Retinal pigment epithelial cell (primary cell): ENCODE measurements at regions not wholly inside any gene's neighbourhood (a gene's known extent, or its start where the extent isn't known, plus 50 kb on each side); places are given as distances from the start of the nearest gene placed in this dataset.
"Not testable (repeated sequence)": the region's sequence is repeated elsewhere in the genome, so short reads cannot be mapped to it uniquely, and the experiment has no call there.

Experiments
- DNase-seq: peaks from one replicate; pipeline ENCODE4 v3.0.0-alpha.2; 2010; ENCODE audit warnings: low read depth
- H3K4me3 ChIP-seq: 2 replicates; pipeline ENCODE4 v1.5.1; 2011; ENCODE audit warnings: mild to moderate bottlenecking, low read length, control low read depth, moderate library complexity
- TF ChIP-seq, protein P1 (sequence below): conservative IDR thresholded peaks from 2 replicates; pipeline ENCODE4 v1.5.1; 2011; ENCODE audit warnings: low read depth, low read length, control low read depth, inconsistent platforms

DNA sequence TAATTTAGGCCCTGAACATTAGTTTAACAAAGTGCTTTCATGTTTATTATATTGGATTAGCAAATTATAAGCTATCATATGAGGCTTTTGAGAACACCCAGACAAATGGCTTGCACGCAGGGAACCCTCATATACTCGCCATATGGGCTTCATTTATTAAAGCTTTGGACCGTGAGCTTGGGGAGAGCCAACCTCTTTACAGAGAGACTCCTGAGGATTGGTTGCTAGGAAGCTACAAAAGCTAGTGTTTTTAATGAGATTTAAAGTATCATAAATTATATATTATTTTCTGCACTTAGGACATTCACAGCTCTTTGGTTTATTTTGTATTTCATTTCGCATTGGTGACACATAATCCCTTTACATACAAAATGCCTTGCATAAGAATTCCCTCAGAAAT is 193.8 kb upstream of the TOX3 start:
- DNase-seq, result no peak
- H3K4me3 ChIP-seq, result no peak overlapping the region
- TF ChIP-seq, protein P1, sequence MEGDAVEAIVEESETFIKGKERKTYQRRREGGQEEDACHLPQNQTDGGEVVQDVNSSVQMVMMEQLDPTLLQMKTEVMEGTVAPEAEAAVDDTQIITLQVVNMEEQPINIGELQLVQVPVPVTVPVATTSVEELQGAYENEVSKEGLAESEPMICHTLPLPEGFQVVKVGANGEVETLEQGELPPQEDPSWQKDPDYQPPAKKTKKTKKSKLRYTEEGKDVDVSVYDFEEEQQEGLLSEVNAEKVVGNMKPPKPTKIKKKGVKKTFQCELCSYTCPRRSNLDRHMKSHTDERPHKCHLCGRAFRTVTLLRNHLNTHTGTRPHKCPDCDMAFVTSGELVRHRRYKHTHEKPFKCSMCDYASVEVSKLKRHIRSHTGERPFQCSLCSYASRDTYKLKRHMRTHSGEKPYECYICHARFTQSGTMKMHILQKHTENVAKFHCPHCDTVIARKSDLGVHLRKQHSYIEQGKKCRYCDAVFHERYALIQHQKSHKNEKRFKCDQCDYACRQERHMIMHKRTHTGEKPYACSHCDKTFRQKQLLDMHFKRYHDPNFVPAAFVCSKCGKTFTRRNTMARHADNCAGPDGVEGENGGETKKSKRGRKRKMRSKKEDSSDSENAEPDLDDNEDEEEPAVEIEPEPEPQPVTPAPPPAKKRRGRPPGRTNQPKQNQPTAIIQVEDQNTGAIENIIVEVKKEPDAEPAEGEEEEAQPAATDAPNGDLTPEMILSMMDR, result no peak

DNA sequence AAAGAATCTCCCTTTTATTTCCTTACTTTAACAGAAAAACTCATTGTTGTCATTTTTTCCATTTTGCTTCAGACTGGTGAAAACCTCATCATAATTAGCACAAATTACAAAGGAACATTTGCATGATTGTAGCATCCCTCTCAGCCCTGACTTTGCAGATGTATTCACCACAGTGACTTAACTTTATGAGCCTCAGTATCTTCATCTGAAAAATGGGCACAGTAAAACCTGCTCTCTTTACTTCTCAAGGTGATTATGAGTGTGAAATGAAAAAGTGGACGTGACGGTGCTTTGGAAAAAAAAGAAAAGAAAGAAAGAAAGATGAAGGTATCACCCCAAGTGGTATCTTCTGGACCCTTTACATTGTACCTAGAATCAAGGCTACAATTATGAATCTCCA is 193.4 kb upstream of the TOX3 start:
- no peak for DNase-seq
- no peak overlapping the region for H3K4me3 ChIP-seq
- TF ChIP-seq, protein P1, result no peak

DNA sequence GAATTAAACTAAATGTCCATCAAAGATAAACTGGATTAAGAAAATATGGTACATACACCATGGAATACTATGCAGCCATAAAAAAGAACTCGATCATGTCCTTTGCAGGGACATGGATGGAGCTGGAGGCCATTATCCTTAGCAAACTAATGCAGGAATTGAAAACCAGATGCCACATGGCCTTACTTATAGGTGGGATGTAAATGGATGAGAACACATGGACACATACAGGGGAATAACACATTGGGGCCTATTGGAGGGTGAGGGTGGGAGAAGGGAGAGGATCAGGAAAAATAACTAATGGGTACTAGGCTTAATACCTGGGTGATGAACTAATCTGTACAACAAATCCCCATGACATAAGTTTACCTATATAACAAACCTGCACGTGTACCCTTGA is 192.0 kb upstream of the TOX3 start:
- DNase-seq, H3K4me3 ChIP-seq: not testable (repeated sequence)

DNA sequence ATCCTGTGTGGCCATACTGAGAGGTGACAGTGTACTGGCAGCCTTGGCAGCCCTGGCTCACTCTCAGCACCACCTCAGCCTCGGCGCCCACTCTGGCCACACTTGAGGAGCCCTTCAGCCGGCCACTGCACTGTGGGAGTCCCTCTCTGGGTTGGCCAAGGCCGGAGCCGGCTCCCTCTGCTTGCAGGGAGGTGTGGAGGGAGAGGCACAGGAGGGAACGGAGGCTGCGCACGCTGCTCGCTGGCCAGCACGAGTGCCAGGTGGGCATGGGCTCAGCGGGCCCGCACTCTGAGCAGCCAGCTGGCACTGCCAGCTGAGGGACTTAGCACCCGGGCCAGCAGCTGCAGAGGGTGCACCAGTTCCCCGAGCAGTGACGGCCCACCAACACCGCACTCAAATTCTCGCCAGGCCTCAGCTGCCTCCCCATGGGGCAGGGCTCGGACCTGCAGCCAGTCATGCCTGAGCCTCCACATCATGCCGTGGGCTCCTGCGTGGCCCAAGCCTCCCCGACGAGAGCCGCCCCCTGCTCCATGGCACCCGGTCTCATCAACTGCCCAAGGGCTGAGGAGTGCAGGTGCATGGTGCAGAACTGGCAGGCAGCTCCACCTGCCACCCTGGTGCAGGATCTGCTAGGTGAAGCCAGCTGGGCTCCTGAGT is 184.4 kb upstream of the TOX3 start:
- no peak for DNase-seq
- TF ChIP-seq, protein P1, result no peak
- H3K4me3 ChIP-seq, result no peak overlapping the region

DNA sequence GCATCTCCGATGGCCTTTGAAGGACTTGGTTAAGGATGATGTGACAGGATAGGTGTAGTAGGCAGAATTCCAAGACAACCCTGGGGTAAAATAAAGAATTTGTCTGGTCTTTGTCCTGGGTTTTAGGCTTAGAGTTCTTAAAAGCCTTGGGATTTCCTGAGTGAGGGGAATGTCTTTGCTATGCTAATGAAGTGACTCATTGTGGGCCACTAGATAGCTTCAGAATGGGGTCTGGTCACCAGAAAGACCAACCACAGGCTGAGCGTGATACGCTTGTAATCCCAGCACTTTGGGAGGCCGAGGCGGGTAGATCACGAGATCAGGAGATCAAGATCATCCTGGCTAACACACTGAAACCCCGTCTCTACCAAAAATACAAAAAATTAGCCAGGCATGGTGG is 182.8 kb upstream of the TOX3 start:
- TF ChIP-seq, protein P1, result no peak
- H3K4me3 ChIP-seq, result no peak overlapping the region
- no peak for DNase-seq

DNA sequence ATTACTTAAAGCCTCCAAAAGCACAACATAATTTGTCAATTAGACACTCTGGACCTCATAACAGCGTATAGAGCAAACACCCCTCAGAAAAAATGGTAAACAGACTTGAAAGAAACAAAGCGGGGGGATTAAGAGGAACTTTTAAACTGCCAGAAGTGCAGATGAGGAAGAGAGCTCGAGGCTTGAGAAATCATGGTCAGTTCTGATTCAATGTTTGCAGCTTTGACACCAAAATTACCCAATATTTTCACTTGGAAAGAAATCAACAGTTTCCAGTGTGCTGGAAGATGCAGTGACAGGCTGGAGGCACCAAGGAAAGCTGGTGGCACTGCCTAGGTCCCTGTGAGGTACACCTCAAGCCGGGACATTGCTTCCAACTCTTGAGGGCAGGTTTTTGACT is 180.9 kb upstream of the TOX3 start:
- TF ChIP-seq, protein P1, result no peak
- no peak for DNase-seq
- no peak overlapping the region for H3K4me3 ChIP-seq

DNA sequence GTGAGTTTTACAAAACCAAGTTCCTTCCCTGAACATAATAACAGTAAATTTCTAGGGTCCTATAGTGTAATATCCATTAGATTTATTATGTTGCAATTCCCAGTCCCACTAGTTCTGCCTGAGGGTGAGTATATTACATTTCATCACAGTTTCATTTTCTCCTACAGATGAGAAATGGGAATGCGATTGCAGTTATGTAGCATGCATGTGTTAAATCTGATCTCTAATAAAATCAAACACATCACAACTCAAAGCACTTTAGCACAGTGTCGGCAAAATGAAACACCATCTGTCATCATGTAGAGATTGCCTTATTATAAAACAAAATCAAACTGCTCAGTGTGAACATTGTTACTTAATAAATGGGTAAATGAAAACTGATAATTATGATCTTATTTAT is 180.5 kb upstream of the TOX3 start:
- DNase-seq, result no peak
- TF ChIP-seq, protein P1, result no peak
- H3K4me3 ChIP-seq, result no peak overlapping the region
